HG02981 (cell line): ENCODE measurements at regions not wholly inside any gene's neighbourhood (a gene's known extent, or its start where the extent isn't known, plus 50 kb on each side); places are given as distances from the start of the nearest gene placed in this dataset.

Experiments
- ATAC-seq: cut with Tn5 transposase; IDR thresholded peaks from one replicate; pipeline ENCODE4 v1.9.1; 2021; ENCODE audit warnings: mild to moderate bottlenecking, moderate library complexity; ENCODE audit not compliant: unreplicated experiment

DNA sequence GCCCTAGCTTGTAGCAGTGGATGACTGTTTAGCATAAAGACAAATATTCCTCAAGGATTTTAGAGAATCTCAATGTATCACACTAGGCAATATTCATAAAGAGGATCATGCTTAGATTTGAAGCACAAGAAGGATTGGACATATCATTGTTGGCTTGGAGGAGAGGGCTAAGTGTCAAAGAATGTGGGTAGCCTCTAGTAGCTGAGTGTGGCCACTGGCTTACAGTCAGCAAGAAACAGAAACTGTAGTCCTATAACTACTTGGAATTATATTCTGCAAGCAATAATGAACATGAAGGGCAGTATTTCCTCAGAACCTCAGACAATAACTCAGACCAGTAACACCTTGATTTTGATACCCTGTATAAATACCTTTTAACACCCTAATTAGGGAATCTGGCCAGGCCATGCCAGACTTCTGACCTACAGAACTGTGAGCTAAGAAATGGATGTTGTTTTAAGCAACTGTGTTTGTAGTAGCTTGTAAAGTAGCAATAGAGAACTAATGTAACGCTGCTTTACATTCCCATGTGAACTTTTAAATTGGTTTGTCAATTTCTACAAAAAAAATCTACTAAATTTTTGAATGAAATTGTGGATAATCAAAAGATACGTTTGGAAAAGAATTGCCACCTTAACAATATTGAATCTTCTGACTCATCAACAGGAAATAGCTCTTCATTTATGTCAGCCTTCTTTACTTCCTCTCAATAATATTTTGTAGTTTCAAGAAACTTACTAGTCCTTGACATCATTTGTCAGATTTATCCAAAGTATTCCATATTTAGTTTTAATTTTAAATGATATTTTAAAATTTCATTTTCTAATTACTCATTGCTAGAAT is 65.2 kb upstream of the RSPO3 start:
- no peak for ATAC-seq

DNA sequence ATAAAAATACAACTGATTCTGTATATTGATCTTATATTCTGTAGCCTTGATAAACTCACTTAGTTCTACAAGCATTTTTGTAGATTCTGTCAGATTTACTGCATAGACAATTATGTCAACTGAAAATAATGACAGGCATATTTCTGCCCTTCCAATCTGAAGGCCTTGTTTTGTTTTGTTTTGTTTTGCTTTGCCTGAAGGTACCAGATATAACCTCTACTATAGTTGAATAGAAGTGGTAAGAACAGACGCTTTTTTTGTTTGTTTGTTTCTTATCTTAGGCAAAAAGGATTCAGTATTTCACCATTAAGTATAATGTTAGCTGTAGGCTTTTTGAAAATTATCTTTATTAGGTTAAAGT is 64.6 kb upstream of the RSPO3 start:
- no peak for ATAC-seq

DNA sequence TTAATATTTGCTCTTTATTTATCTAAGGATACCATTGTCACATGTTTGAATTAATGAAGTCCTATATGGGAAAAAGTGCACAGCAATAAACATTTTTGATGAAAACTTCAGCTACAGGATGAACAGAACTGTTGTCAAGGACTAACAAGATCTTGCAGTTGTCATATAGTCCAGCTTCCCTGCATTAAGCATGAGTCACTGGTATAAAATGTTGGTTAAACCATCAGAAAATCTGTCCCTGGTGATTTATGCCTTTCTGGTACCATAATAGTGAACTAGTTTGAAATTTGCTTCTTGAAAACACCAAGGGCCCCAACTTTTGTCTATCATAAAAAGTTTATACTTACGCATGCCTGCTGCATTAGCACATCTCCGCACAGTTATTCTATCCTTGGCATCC is 60.4 kb upstream of the RSPO3 start:
- ATAC-seq, result no peak

DNA sequence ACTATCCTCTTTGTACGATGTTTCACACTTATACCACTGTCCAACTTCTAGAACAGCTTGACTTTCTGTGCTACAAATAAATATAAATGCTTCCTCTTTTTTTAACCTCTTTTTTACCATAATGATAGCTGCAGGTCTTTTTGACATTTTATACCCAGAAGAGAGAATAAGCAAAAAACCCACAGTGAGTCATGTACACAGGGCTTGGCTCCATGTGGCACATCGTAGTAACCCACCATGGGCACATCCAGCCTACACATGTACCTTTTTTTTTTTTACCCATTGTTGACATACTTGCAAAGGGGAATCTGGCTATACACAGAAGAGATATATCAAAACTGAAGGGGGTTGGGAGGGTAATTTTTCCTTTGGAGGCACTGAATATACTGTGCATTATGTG is 59.5 kb upstream of the RSPO3 start:
- ATAC-seq, result no peak
